CD4-positive, alpha-beta T cell treated with Interleukin-21 for 1 hour (primary cell): ENCODE measurements at regions not wholly inside any gene's neighbourhood (a gene's known extent, or its start where the extent isn't known, plus 50 kb on each side); places are given as distances from the start of the nearest gene placed in this dataset.

ENCODE experiments used
- DNase-seq: peaks from one replicate; pipeline ENCODE4 v3.0.0-alpha.2; 2020

DNA sequence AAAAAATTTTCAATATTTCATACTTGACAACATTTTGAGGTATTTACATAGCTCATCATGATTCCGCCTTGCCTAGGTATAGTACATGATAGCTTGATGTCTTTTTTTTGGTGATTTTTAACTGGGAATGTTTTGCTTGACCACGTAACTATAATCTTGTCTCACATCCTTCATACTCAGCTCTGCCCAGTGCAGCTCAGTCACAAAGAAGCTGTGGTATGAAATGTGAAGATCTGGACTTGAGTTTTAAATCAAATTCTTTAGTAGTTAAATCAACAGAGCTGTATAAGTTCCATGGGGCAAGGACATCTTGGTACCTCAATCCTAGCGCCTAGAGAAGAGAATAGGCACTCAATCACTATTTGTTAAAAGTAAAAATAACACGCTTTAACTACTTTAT, 276.3 kb upstream of the DKK2 start:
- no peak for DNase-seq

DNA sequence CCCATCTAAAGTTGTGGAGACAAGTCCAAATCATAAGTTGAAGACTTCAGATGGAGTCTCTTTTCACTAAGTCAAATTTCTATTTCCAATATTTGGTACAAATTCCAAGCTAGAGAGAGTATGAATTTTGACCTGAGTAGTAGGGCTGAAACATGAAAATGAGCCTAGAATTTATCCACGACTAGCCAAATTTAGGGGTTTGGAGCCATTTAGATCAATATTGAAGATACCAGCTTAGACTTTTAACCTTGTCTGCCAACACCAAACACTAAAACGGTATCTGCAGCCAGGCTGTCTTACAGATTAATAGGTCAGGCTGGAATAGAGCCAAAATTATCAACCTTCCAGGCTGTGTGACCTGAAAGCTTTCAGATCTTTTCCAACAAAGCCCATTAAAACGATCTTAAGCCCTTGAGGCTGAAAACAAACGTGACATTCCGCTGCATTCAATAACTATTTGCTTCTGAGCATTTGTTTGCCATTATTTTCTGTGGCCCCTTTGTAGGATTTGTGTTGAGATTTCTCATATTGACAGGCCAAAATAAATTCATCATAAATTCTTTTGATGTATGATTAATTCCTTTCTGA, 268.7 kb upstream of the DKK2 start:
- DNase-seq = no peak

DNA sequence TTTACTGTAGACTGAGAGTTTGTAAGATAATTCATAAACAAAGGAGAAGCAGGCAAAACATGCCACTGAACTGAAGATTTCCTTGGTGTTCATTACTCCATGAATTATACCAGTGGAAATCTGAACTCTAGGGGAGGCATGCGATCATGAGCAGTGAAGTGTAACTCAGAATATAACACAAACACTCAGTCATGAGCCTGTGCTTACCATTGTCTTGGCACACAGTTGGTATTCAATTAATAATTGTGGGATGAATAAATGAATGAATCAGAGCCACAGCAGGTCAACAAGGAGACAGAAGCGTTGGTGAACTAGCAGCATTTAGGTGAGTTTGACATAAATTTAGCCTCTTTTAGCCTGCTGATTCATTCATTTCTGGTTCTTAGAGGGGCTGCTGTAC, 263.5 kb upstream of the DKK2 start:
- no peak for DNase-seq

DNA sequence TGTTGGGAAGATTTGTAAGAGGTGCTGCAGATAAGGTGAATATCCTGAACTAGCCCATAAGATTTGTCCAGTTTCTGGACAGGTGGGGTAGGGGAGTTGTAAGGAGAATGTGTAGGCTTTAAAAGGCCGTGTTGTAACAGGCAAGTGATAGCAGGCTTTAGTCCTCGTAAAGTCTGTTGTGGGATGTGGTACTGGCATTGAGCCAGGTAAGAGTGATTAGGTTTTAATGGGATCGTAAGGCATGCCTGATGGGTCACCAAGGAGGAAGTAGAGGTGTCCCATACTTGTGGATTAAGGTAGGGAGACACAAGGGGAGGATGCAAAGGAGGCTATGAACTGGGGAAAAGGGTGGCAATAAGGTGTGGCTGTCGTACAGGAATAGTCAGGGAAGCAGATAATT, 256.9 kb upstream of the DKK2 start:
- DNase-seq = no peak

DNA sequence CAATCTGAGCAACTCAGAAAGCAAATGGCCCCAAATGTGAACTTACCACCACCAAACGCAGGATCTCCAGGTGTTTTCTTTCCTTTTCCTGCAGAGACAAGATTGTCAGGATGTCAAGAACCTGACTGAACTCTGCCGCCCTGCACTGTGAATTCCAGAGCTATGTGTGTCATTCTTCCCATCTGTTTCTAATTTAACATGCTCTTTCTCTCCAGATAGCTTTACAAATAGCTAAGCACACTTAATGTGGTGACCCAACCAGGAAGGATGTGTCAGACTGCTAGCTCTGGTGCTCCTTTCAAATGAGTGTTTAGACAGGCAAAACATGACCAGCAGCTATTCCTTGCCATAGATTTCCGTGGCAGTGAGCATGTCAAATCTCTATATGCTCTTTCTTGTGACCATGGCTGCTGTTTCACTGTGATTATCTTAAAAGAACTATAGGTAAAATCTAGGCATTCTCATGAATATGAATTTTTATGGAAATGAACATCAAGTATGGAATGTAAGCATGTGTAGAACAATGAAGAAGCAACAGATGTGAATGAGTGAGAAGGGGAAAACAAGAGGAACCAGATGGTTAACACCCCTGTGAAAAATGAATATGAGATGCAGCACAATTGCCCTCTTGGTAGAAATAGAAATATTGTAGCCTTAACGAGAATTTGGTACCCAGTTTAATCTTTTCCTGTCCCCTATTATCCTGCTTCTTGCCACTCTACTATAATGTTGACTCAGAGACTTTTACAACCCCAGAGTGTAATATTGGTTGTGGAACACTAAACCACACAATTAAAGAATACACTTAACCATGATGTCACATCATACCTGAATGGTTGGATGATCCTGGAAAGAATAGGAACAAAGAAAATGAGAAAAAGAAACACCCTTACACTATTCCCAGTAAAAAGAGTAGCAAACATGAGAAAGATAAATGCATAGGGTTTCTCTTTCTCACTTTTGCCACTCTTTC, 247.8 kb upstream of the DKK2 start:
- no peak for DNase-seq

DNA sequence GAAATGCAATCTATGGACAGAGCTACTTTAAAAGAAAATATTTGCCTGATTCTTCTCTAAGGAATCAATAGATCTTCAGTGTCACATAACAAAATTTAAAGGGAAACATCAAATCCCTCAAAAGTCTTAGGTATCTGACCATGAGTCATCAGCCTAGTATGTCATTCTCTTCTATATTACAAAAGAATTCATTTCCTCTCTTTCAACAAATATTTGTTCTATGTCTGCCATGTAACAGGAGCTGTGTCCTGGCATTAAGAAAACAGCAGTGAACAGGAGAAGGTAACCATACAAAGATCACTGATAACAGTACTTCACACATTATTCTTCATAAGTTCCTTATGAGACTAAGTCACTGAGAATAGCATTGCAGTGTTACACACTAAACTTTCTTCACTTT, 243.6 kb upstream of the DKK2 start:
- no peak for DNase-seq

DNA sequence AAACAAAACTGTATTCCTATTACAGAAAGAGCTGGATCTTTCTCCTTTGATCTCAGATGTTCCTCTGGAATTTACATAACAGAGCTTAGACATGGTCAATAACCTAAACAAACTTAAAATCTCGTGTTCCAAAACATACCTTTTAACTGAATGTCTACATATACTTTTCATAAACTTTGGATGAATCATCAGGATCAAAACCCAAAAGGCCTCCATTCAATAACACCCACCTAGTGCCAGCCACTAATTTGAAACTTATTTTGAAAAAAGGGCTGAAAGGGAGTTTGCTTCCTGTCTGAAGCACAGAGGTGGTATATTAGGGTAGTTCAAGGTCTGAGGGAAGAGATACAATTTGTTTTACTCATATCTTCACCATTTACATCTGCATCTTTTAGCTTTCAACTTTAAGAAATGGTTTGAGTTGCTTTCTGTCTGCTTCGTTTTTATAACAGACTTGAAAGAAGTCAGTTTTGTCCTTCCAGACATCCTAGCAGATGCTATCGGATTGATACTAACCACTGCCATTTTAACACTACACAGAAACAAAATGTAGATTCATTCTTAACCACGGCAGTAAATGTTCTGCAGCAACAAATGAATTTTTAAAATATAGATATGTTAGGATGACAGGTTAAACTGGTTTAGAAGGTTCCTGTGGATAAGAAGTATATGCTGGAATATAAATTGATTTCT, 242.8 kb upstream of the DKK2 start:
- no peak for DNase-seq

DNA sequence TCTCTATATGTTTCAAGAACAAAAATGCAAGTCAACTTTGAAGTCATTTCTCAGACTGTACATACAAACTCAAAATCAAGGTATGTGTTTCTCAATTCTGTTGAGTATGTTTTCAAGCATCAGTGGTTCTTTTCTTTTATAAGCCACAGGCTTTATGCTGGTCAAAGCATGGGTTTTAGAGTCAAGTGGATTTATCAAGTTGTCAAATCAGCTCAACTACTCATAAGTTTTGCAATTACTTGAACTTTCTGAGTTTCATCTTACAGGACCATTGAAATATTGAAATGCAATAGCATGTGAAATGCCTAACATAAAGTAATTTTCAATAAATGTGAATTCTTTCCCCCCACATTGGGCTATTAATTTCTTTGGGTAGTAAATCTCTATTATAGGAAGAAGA, 239.9 kb upstream of the DKK2 start:
- DNase-seq = no peak

DNA sequence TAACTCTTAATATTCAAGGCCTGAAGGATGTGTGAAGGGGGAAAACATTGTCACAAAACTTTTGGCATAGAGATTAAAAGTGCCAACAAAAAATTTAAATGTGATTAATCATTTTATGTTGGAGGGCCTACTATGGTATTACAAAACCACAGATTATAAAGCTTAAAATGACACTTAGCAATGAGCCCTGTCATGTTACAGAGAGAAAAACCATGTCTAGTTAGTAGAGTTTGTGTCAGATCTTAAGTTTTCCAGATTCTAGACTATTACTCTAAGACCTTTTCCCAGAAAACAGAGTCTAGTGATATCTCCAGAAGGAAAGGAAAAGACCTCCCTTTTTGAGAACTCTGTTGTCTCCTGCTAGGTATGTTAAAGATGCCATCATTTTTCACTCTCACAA, 239.1 kb upstream of the DKK2 start:
- DNase-seq = no peak

DNA sequence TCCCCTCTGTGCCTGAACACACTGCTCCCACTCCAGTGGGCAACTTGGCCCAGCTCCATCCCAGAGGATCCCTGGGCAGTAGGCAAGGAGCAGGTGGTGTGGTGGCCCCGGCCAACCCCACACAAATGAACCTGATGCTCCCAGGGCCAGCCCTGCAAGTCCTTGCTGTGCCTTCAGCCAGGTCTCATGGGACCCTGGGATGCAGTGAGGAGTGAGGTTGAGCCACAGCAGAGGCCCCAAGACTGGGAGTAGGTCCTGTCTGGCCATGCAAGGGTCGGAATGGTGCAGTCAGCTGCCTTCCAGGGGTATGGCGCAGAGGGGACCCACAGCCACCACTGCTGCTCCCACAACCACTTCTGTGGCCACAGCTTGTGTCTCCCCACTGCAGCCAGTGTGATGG, 234.5 kb upstream of the DKK2 start:
- DNase-seq = no peak

DNA sequence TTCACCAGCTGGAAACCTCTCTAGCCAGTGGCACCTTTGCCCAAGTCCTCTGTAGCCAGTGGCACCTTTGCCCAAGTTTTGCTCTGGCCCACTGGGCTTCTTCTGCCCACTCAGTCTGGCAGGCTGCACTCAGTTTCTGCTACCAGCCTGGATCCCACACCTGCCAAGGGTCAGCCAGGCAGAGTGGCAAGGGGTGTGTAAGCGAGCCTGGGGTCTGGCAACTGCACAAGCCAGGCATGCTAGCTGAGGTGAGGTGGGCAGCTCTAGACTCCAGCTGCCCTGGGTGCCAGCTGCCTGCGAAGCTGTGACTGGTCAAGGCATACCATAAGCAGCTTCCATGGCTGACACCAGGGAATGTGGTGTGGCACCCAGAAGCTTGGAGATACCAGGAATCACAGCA, 233.1 kb upstream of the DKK2 start:
- DNase-seq = no peak

DNA sequence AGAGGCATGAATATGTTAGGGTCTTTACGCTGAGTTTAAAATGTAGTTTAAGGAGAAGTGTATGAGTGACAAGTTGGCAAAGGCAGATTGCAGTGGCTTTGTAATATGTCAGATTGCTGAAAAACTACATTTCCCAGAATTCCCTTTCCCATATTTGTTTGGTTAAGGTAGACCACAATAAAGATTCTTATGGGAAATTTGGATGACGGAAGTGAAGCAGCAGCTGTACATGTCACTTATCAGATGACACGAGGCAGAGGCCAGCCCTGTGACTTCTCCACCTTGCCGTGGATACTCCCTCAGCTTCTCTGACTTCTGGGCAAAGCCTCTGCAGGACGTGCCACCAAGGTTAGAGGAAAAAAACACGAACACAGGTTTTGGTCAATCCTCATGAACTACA, 229.7 kb upstream of the DKK2 start:
- DNase-seq = no peak

DNA sequence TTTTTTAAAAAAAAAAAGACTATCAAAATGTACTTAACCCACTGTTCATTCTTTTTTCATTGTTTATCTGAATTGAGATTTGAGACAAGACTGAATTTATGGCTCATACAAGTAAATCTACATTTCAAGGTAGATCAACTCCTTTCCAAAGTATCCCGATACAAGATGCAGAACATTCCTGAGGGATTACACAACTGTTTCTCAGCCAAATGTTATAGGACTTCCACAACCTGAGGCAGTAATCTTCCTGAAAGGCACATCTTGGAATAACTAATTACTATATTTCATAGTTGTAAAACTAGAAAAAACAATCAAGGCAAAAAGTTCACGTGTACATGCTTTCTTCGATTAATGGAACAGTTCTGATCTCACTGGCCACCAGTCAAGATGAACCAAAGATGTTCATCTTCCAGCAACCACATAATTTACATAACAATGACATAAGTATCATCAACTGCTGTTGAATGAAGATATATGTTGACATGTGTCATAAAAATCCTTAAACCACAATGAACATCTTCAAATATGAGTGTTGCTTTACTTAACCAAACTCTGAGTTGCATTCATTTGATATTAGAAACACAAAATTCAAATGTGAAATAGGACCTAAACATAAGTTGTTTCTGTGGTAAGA, 225.2 kb upstream of the DKK2 start:
- no peak for DNase-seq

DNA sequence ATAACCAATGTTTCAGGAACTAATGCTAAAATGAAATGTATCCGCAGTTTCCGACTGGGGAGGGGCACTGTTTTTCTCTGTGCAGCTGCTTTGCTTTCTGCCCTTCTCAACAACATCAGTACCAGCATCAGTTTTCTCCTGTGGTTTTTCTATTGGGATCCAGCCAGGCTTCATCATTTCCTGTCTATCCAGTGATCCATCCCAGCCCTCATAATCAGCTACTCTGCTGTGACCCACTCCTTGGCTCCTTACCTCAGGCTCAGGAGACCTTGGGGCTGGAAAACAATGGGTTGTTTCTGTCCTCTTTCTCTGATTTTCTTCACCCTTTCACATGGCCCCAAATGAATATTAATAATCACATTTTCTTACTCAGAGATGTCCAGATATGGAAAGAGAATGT, 222.2 kb upstream of the DKK2 start:
- no peak for DNase-seq

DNA sequence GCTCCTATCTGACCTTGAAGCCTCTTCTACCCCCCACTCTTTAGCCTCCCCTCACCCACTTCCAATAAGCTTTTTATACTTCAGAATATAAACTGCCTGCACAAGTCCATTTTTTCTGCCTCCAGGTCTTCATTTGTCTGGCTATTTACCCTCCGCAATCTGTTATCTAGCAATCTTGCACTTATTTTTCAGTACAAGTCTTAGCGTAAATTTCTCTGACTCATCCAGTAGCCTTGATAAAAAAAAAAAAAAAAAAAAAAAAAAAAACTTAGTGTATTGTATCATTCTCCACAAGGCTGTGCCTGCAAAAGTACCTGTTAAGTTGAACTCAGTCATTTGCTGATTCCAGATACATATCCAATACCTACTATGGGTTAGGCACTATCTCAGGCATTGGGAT, 219.5 kb upstream of the DKK2 start:
- no peak for DNase-seq

DNA sequence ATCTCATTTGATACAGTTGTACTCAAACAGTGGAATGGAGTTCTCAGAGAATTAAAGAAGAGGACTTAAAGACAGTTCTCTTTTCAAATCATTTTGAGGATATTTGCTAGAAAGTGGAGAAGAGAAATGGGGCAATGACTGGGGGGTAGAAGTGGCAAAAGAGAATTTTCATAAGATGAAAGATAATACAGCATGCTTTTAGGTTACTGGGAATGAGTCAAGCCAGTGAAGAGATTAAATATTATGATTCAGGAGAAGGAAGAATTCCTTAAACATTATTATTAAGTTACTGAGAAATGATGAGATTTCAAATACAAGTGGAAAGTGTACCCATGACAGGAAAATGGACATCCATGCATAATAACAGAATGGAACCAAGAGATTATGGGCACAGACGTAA, 219.0 kb upstream of the DKK2 start:
- DNase-seq = no peak

DNA sequence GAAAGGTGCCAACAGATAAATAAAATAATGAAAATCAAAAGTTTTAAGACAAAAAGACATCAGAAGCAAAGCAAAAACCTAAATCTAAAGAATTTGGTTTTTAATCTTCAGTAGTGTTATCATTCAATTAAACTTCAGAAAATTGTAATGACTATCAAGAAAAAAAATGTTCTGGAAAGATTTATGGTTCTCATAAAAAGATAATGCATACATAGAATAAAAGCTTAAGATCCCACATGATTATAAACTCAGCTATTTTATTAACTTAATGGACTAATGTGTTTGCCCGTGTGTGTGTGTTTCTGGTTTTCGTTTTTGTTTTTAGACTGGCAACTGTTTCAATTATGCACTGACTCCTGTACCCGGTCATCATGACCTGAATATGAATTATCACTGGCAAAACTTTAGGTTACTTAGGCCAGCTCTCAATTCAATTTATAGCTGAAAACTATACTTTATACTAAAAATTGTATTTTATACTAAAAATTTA, 217.5 kb upstream of the DKK2 start:
- DNase-seq = no peak

DNA sequence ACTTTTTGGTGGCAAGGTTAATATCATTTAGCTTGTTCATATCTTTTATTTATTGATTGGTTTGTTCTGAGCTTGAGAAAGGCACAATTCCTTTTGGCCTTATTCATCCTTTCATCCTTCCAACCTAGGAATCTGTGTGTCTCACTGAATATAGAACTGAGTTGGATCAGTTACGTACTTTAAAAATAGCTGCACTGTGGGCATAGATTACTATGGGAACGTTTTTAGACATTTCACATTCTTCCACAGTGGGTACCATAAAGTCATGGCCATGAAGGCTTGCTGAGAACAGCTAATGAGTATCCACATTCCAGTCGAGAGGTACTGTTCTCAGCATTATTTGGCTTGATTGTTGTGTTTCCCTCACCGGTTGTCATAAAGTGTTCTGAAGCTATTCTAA, 217.0 kb upstream of the DKK2 start:
- DNase-seq = no peak

DNA sequence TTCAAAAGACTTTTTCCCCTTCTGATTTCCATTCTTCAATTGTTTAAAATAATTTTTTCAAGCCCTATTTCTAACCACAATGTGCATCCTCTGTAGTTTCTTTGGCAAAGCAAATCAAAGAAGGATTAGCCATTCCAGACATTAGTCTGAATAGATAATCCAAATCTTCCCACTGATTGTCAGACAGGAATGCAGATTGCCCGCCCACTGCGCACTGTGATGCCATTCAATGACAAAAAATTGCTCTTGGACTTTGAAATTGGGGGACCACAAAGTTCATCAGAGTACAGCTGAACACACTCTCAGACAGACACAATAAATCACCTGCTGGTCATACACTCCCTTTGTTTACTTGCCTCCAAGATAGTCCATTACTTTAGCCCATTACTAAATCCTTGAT, 216.5 kb upstream of the DKK2 start:
- no peak for DNase-seq

DNA sequence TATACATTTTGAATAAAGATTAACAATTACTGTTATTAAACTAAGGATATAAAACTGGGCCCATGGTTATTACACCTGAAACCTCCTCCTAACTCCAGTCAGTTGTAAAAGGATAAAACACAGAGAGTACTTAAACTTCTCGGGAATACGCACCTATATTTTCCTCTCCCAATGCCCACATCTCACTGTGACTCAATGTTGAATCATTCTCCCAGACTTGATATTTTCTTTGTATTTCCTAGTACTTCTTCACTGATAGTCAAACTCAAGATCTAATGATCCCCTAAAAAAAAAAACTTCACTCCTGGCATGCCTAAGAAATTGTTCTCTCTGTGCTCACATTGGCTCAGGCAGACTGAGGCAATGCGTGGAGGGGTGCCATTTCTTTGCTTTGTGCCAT, 212.5 kb upstream of the DKK2 start:
- DNase-seq = no peak

DNA sequence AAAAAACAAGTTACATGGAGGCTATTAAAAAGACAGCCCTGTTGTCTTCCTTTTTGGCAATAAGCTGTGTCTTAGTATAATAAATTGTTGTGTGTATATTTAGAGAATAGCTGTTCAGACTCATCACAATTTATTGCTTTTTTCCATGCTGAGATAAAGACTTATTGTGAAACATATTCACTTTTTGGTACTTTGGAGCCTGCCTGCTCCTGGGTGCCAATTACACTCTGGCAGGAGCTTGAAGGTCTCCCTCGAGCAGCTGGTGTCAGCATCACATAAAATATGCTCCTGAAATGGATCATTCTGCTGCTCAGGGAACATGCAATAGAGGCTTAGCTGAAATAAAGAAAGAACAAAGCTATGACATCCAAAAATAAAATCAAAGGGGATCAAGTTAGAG, 211.6 kb upstream of the DKK2 start:
- no peak for DNase-seq

DNA sequence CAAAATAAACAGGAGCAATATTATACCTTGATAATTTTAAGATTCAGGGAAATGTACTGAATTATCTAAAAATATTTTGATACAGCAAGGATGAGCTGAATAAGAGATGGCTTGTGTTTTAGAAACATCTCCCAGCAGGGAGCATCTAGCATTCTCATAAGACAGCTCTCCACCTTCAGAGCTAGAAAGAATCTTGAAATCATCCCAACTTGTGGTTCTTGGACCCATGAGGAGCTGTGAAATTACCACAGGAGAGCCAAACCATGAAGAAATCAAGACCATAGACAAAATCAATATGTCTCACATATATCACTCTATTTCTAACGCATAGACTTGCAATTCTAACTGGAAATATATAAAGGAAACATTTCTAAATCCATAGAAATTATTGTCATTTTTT, 210.6 kb upstream of the DKK2 start:
- no peak for DNase-seq

DNA sequence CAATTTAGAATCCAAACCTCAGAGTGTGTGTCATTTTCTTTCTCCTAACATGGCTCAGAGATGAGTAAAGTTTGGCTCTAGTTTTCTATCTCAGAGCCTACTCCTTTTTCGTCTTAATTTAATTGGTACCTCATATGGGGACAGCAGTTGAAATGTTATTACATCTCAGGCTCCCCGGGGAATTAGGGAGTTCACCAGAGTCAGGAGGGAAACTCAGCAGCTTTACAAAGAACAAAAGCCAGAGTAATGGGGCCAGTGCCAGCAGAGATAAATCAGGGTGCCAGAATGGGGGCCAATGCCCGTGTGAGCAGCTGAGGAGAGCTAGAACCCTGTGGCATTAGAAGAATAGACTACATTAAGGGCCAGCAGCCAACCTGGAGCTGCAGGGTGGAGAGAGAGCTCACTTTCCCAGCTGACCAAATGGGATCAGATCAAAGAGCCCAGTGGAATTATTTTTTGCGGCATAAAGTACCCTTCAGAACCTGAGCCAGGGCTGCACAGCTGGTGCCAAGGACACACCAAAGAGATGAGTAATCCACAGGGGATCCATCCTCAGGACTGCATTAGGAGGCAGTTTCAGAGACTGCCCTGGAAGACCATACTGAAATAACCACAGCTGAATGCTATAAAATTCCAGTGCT, 207.1 kb upstream of the DKK2 start:
- DNase-seq = no peak
